Epithelial cell of proximal tubule (primary cell): ENCODE measurements at regions not wholly inside any gene's neighbourhood (a gene's known extent, or its start where the extent isn't known, plus 50 kb on each side); places are given as distances from the start of the nearest gene placed in this dataset.

Experiments used
- DNase-seq: peaks from one replicate; pipeline ENCODE4 v3.0.0-alpha.2; 2011; ENCODE audit warnings: low read depth
- H3K4me3 ChIP-seq: 2 replicates; pipeline ENCODE4 v1.5.1; 2011; ENCODE audit warnings: low read depth, mild to moderate bottlenecking, low read length
- TF ChIP-seq, protein P1 (sequence below): conservative IDR thresholded peaks from 2 replicates; pipeline ENCODE4 v1.5.1; 2012; ENCODE audit warnings: low read depth, mild to moderate bottlenecking, low read length

DNA sequence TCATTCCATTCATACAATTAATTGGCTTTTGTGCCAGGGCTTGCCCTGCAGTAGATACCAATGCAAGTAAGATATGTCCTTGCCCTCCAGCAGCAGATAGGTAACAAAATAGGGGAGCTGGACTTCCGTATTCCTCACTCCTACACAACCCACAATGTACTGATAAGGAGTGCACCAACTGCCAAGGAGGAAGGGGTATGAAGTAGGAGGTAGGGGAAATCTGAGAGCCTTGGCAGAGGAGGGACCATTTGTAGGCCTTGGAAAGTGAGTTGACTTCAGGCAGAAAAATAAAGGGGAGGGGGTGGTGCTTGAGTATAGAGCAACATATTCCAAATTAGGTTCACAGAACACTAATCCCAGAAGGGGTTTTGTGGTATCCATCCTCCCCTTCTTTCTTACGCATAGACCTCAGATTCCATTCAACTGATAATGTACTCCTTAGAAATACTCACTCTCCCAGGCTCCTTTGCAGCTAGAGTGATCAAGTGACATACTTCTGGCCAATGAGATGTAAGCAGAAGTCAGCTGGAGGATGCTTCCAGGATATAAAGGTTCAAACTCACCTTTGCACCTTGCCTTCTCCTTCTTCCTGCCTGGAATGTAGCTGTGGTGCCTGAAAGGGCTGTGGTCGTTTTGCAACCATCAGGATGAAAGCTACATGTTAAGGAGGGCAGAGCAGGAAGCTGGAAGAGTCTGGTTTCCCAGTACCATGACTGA lies 127.1 kb upstream of the SMAD3 start:
- TF ChIP-seq, protein P1, sequence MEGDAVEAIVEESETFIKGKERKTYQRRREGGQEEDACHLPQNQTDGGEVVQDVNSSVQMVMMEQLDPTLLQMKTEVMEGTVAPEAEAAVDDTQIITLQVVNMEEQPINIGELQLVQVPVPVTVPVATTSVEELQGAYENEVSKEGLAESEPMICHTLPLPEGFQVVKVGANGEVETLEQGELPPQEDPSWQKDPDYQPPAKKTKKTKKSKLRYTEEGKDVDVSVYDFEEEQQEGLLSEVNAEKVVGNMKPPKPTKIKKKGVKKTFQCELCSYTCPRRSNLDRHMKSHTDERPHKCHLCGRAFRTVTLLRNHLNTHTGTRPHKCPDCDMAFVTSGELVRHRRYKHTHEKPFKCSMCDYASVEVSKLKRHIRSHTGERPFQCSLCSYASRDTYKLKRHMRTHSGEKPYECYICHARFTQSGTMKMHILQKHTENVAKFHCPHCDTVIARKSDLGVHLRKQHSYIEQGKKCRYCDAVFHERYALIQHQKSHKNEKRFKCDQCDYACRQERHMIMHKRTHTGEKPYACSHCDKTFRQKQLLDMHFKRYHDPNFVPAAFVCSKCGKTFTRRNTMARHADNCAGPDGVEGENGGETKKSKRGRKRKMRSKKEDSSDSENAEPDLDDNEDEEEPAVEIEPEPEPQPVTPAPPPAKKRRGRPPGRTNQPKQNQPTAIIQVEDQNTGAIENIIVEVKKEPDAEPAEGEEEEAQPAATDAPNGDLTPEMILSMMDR = no peak
- DNase-seq = no peak
- H3K4me3 ChIP-seq = no peak overlapping the region

DNA sequence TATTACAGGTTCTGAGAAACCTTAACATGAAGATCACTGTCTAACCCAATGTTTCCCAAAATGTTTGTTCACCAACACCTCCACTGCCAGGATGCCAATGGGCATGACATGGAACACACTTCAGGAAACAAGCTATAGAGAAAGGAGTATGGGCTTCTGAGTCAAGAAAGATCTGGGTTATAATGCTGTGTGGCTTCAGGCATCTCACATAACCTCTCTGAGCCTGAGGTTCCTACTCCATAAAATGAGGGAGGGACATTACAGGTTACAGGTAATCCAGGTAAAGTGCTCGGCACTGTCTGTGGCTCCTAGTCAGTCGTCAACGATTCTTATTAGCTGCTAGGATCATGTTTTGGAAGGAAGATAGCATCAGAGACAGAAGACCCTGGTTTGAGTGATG lies 126.4 kb upstream of the SMAD3 start:
- H3K4me3 ChIP-seq = no peak overlapping the region
- DNase-seq = no peak
- TF ChIP-seq, protein P1 = no peak

DNA sequence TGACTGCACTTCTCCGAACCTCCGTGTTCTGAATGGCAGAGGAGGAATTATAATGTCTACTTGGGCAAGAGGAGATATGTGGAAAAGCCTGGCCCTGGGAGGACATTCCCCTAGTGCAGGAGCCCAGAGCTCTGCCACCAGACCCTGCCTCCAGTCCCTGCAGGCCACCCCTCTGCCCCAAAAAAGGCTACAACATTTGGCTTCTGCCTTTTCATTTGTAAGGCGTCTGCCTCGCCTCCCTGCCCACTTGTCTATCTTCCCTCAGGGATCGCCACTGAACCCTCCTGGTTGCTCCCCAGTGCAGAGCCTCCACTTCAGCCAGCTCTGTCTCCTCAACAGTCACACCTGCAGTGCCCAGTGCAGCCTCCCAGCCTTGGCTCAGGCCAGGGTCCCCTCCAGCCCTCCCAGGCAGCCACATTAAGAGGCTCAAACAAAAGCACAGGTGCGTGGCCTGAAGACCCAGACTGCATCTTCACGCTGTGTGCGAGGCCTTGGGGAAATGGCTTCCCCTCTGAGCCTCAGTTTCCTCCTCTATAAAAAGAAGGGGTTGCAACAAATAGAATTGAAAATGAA lies 125.9 kb upstream of the SMAD3 start:
- H3K4me3 ChIP-seq = no peak overlapping the region
- TF ChIP-seq, protein P1 = no peak
- no peak for DNase-seq

DNA sequence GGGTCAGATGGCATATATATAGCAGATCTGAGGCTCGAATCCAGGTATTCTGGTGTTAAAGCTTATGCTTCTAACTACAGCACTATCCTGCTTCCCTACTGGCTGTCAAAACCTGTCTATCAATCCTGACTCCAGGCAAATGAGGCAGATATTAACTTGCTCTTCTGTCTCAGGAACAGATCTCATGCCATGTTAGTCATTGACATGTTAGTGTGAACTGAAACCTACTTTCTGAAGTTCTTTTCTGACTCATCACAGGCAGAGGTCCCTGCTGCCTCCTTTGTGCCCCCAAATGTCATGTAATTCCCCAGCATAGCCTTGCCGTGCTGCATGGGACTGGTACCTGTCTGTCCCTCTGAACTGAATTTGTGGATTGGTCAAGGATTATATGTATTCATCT lies 125.0 kb upstream of the SMAD3 start:
- TF ChIP-seq, protein P1 = no peak
- DNase-seq = no peak

DNA sequence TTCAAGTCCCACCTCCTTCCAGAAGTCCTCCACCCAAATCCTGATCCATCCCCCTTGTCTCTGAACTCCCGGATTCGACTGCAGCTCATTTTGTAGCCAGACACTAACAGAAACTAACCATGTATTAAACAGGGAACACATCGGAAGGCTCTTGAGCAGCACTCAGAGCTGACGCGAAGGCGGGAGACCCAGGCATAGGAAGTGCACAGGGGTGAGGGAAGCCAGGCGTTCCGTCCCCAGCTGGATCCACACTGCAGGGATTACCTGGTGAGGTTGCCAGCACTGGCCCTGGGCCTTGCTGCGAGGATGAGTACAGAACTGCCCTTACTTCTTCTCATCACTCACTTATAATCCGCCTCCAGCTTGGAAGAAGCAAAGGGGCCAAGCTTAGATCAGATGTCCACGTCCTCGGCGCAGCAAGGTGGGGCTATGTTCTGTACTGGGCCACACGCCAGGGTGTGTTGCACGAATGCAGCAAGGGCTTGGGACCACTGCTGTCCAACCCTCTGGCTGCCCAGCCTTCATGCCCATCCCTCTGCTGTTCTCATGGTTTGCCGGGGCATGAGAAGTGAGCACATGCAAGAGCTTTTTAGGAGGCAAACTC lies 124.2 kb upstream of the SMAD3 start:
- no peak overlapping the region for H3K4me3 ChIP-seq
- TF ChIP-seq, protein P1 = no peak

More for the DNA sequence above, 125.0 kb upstream of the SMAD3 start:
- no peak overlapping the region for H3K4me3 ChIP-seq

DNA sequence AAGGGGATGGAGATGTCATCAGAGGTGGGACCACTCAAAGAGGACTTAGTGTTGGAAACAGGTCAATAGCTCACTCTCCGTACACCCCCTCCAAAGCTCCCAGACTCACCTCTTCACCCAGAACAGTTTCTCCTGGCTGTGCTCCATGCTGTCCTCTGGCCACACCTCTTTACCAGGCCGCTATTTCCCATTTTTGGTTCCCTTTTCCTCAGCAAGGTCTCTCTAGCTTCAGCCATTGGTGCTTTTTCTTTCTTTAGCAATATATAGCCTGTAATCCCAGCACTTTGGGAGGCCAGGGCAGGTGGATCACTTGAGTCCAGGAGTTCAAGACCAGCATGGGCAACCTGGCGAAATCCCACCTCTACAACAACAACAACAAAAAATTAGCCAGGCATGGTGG lies 123.6 kb upstream of the SMAD3 start:
- H3K4me3 ChIP-seq = no peak overlapping the region
- DNase-seq = no peak
- TF ChIP-seq, protein P1 = no peak

More for the DNA sequence above, 124.2 kb upstream of the SMAD3 start:
- DNase-seq = no peak
